SW 1271 (cell line): ENCODE measurements at regions not wholly inside any gene's neighbourhood (a gene's known extent, or its start where the extent isn't known, plus 50 kb on each side); places are given as distances from the start of the nearest gene placed in this dataset.

ENCODE experiments used
- DNase-seq, 2 experiments: peaks; one replicate each; lab custom pipeline; 2025; lab: John Stamatoyannopoulos, UW

GRCh38 chr1:29708381-29708780 lies 472.1 kb downstream of the PTPRU start:
- no peak for DNase-seq

- no peak for DNase-seq
These were observed 471.5 kb downstream of the PTPRU start for GRCh38 chr1:29707796-29708195.

- DNase-seq, result no peak
These were observed 470.6 kb downstream of the PTPRU start for GRCh38 chr1:29706936-29707335.

- no peak for DNase-seq
These were observed 468.1 kb downstream of the PTPRU start for GRCh38 chr1:29704430-29704829.

GRCh38 chr1:29703596-29704370 lies 467.5 kb downstream of the PTPRU start:
- peak; percentile 20 to 51 for DNase-seq

- DNase-seq, result no peak
These were observed 464.2 kb downstream of the PTPRU start for GRCh38 chr1:29700491-29700890.

GRCh38 chr1:29698626-29699025 lies 462.3 kb downstream of the PTPRU start:
- DNase-seq, result no peak

- DNase-seq, result peak; percentile 6 to 39
These were observed 461.7 kb downstream of the PTPRU start for GRCh38 chr1:29698033-29698432.

- no peak for DNase-seq
These were observed 461.1 kb downstream of the PTPRU start for GRCh38 chr1:29697391-29697780.

GRCh38 chr1:29696656-29697390 lies 460.5 kb downstream of the PTPRU start:
- DNase-seq, result no peak

GRCh38 chr1:29695803-29696202 lies 459.5 kb downstream of the PTPRU start:
- DNase-seq, result no peak

- no peak for DNase-seq
These were observed 458.7 kb downstream of the PTPRU start for GRCh38 chr1:29695036-29695435.

GRCh38 chr1:29691499-29691898 lies 455.2 kb downstream of the PTPRU start:
- DNase-seq, result no peak

GRCh38 chr1:29690156-29690555 lies 453.8 kb downstream of the PTPRU start:
- no peak for DNase-seq

- no peak for DNase-seq
These were observed 453.2 kb downstream of the PTPRU start for GRCh38 chr1:29689372-29690030.

- DNase-seq, result peak in 1 of 2 experiments; percentile 38
These were observed 452.4 kb downstream of the PTPRU start for GRCh38 chr1:29688471-29689365.

- DNase-seq, result no peak
These were observed 451.4 kb downstream of the PTPRU start for GRCh38 chr1:29687601-29688244.

GRCh38 chr1:29687166-29687565 lies 450.8 kb downstream of the PTPRU start:
- DNase-seq, result no peak

- no peak for DNase-seq
These were observed 449.9 kb downstream of the PTPRU start for GRCh38 chr1:29686012-29686930.

GRCh38 chr1:29685387-29685786 lies 449.1 kb downstream of the PTPRU start:
- no peak for DNase-seq
